Retinal pigment epithelial cell (primary cell): ENCODE measurements at regions not wholly inside any gene's neighbourhood (a gene's known extent, or its start where the extent isn't known, plus 50 kb on each side); places are given as distances from the start of the nearest gene placed in this dataset.
"Not testable (repeated sequence)": the region's sequence is repeated elsewhere in the genome, so short reads cannot be mapped to it uniquely, and the experiment has no call there.

Experiments
- DNase-seq: peaks from one replicate; pipeline ENCODE4 v3.0.0-alpha.2; 2010; ENCODE audit warnings: low read depth
- H3K4me3 ChIP-seq: 2 replicates; pipeline ENCODE4 v1.5.1; 2011; ENCODE audit warnings: mild to moderate bottlenecking, low read length, control low read depth, moderate library complexity
- TF ChIP-seq, protein P1 (sequence below): conservative IDR thresholded peaks from 2 replicates; pipeline ENCODE4 v1.5.1; 2011; ENCODE audit warnings: low read depth, low read length, control low read depth, inconsistent platforms

DNA sequence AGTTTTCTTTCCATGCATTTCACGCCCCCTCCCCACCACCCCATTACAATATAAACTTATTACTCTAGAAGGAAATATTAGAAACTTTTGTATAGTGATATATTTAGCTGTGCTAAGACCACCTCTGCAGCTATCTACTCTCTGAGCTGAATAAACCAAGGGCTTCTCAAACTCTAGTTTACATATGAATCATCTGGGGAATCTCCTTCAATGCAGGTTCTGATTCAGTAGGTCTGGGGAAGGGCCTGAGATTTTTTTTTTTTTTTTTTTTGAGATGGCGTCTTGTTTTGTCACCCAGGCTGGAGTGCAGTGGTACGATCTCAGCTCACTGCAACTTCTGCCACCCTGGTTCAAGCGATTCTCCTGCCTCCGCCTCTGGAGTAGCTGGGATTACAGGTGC is 67.6 kb upstream of the PRKG1 start:
- no peak overlapping the region for H3K4me3 ChIP-seq
- no peak for DNase-seq
- TF ChIP-seq, protein P1, sequence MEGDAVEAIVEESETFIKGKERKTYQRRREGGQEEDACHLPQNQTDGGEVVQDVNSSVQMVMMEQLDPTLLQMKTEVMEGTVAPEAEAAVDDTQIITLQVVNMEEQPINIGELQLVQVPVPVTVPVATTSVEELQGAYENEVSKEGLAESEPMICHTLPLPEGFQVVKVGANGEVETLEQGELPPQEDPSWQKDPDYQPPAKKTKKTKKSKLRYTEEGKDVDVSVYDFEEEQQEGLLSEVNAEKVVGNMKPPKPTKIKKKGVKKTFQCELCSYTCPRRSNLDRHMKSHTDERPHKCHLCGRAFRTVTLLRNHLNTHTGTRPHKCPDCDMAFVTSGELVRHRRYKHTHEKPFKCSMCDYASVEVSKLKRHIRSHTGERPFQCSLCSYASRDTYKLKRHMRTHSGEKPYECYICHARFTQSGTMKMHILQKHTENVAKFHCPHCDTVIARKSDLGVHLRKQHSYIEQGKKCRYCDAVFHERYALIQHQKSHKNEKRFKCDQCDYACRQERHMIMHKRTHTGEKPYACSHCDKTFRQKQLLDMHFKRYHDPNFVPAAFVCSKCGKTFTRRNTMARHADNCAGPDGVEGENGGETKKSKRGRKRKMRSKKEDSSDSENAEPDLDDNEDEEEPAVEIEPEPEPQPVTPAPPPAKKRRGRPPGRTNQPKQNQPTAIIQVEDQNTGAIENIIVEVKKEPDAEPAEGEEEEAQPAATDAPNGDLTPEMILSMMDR = no peak

DNA sequence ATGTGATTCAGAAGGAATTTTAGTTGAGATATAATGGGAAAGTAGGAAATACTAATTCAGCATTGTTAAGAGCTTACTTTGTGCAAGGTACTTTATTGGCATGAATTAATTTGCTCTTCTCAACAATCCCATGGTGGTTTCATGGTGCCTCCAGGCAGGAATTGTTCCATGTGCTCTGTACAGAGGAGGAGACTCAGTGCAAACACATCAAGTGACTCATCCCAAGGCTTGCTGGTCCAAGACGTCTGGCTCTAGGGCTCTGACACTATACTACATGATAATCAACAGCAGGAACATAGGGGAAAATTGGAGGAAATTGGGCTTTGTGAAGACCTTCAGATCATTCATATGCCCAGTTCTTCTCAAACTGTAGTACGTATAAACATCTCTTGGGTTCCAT is 66.5 kb upstream of the PRKG1 start:
- DNase-seq = no peak

DNA sequence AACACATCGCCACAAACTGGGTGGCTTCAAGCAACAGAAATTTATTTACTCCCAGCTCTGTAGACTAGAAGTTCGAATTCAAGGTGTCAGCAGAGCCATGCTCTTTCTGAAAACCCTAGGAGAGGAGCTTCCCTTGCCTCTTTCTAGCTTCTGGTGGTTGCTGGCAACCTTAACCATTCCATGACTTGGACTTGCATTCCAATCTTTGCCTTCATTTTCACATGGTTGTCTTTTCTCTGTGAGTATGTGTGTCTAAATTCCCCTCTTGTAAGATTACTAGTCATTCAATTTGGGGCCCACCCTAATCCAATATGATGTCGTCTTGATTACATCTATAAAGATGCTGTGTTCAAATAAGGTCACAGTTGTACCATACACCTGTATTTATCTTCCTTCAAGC is 65.9 kb upstream of the PRKG1 start:
- H3K4me3 ChIP-seq = no peak overlapping the region
- TF ChIP-seq, protein P1 = no peak
- no peak for DNase-seq

More for the DNA sequence above, 66.5 kb upstream of the PRKG1 start:
- no peak overlapping the region for H3K4me3 ChIP-seq
- TF ChIP-seq, protein P1 = no peak

DNA sequence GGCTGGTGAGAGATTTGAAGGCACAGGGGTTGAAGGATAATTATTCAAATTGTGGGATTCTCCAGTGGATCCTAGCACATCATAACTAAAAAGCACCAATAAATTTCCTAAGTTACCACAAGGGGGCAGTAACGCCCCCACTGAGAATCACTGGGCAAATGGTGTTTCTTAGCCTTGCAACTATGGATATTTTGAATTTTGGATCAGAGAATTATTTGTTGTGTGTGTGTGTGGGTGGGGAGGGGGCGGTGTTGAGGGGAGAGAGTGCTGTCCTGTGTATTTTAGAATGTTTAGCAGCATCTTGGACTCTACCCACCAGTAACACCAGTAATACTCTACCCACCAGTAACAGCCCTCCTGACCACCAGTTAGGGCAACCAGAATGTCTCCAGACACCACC is 63.3 kb upstream of the PRKG1 start:
- no peak overlapping the region for H3K4me3 ChIP-seq
- DNase-seq = no peak
- TF ChIP-seq, protein P1 = peak; percentile 80

DNA sequence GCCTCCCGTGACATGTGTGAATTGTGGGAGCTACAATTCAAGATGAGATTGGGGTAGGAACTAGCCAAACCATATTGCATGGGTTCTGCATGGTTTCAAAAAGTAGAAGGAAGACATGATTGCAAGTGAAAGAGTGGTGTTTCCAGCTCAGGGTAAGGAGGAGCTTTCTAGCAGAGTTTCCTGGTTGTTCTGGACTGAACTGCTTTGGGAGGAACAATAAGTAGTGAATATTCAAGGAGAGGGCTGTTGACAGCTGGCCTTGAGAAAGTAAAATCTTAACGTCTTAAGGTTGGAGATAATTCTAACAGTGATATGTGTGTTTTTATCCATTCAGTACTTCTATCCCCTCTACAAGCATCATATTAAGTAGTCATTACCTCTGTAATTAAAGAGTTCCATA is 62.2 kb upstream of the PRKG1 start:
- H3K4me3 ChIP-seq = no peak overlapping the region
- no peak for DNase-seq
- TF ChIP-seq, protein P1 = no peak

DNA sequence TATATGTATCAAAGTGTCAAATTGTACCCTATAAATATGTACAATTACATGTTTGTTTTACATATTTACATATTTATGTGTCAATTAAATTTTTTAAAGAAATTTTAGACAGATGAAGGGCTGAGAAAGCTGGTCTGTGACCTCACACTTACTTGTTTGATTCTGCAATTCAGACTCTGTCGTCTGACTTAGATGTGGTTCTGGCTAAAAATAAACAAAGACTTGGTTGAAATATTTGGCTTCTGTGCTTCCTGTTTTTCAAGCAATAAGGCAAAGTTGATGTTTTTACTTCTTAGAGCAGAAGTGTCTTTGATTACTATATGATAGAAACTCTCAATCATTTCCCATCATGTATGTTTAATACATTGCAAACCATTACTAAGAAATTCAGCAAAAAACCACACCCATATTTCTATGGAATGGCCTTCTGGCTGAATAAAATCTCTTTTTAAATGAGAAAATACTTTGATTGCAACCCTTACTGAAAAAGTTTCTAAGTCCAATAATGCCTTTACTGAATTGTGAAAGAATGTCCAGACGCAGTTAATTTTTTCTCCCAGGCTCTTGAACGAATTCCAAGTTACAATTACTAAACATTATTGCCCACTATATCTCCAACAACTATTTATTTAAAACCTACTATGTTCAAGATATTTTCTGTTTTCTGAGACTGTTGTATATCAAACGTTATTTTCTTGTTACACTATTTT is 59.5 kb upstream of the PRKG1 start:
- no peak for DNase-seq
- TF ChIP-seq, protein P1 = no peak
- no peak overlapping the region for H3K4me3 ChIP-seq

DNA sequence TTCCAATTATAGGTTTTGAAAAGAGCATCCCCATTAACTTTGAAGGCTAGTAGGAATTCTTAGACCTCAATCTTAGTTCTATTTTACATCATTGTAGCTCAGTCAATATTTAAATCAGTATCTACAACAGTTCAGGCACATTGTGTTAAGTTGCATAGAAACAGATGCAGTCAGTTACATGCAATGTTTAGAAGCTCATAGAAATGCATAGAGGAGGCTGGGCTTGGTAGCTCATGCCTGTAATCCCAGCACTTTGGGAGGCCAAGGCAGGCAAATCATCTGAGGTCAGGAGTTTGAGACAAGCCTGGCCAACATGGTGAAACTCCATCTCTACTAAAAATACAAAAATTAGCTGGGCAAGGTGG is 58.9 kb upstream of the PRKG1 start:
- not testable (repeated sequence) for DNase-seq, H3K4me3 ChIP-seq

DNA sequence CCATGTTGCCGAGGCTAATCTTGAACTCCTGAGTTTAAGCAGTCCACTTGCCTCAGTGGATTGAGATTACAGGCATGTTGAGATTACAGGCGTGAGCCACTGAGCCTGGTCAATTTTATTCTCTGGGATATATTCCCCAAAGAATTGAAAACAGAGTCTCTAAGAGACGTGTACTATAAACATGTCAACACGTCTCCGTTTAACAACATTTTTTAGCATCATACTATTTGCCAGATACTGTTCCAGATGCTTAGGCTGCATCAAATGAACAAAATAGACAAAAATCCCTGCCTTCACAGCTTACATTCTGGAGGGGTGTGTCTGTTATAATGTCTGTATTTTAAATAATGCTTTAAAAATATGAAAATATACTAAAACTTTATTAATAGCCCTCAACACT is 54.1 kb upstream of the PRKG1 start:
- TF ChIP-seq, protein P1 = no peak
- no peak for DNase-seq
- no peak overlapping the region for H3K4me3 ChIP-seq
